Right ventricle myocardium inferior (tissue), 1 donor: ENCODE measurements at regions not wholly inside any gene's neighbourhood (a gene's known extent, or its start where the extent isn't known, plus 50 kb on each side); places are given as distances from the start of the nearest gene placed in this dataset.
"Not testable (repeated sequence)": the region's sequence is repeated elsewhere in the genome, so short reads cannot be mapped to it uniquely, and the experiment has no call there.

ENCODE experiments used
- ATAC-seq: fragments of 200-7000 bp; cut with Tn5 transposase; one replicate; pipeline ENCODE4 v1.9.1; 2020; ENCODE audit warnings: mild to moderate bottlenecking, moderate library complexity
- DNase-seq: peaks from one replicate; pipeline ENCODE4 v3.0.0; 2021; ENCODE audit errors: missing footprints
- intact Hi-C: fragments of 100-400 bp; cut with DNase I; formaldehyde crosslinking; loops from one replicate; pipeline ENCODE4 v1.11.0; 2022
- donor health status: DM: no; HTN: yes; CAD: no; lungs with severe emphysema.

DNA sequence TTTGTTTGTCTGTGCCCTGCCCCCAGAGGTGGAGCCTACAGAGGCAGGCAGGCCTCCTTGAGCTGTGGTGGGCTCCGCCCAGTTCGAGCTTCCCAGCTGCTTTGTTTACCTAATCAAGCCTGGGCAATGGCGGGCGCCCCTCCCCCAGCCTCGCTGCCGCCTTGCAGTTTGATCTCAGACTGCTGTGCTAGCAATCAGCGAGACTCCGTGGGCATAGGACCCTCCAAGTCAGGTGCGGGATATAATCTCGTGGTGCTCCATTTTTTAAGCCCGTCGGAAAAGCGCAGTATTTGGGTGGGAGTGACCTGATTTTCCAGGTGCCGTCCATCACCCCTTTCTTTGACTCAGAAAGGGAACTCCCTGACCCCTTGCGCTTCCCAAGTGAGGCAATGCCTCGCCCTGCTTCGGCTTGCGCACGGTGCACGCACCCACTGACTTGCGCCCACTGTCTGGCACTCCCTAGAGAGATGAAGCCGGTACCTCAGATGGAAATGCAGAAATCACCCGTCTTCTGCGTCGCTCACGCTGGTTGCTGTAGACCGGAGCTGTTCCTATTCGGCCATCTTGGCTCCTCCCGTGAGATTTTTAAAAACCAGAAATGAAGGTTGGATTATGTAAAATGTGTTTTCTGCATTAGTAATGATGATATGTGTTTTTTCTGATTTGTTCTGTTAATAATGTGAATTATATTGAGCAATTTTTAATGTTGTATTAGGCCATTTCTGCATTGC is 59.7 kb downstream of the CYTL1 start:
- intact Hi-C loops, DNase-seq, ATAC-seq: not testable (repeated sequence)

DNA sequence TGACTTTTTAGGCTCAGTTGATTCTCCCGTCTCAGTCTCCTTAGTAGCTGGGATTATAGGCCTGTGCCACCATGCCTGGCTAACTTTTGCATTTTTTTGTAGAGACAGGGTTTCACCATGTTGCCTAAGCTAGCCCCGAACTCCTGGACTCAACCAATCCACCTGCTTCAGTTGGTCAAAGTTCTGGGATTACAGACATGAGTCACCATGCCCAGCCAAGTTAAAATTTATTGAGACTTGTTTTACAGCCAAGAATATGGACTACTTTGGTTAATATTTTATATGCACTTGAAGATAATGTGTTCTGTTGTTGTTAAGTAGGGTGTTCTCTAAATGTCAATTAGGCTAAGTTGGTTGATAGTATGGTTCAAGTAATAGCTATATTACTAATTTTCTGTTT is 58.7 kb downstream of the CYTL1 start:
- ATAC-seq: no peak
- DNase-seq: no peak
- intact Hi-C loops: no loop called here

DNA sequence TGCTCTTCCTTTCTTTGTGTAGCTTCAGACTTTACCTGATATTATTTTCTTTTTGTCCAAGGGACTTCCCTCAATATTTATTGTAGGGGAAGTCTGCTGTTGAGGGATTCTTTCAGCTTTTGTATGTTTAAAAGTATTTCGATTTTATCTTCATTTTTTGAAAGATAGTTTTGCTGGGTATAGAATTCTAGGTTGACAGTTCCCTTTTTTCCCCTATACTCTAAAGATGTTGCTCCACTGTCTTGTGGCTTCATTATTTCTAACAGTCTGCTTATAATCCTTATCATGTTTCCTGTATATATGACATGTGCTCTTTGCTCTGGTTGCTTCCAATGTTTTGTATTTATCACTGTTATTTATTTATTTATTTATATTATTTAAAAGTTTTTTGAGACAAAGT is 57.3 kb downstream of the CYTL1 start:
- intact Hi-C loops: no loop called here
- DNase-seq (no peak), ATAC-seq (no peak)

DNA sequence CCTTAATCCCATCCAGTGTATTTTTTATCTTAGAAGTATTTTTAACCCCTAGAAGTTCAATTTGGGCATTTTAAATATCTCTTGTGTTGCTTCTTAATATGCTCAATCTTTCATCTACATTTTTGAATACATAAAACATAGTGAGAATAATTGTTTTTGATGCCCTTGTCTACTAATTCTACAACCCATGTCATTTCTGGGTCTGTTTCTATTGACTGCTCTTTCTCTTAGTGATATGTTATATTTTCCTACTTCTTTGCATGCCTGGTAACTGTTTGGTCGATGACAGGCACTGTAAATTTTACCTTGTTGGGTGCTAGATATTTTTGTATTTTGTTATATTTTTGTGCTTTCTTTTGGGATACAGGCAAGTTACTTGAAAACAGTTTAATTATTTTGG is 56.3 kb downstream of the CYTL1 start:
- intact Hi-C loops: no loop called here
- DNase-seq (no peak), ATAC-seq (no peak)
